GM18505 (cell line): ENCODE measurements at regions not wholly inside any gene's neighbourhood (a gene's known extent, or its start where the extent isn't known, plus 50 kb on each side); places are given as distances from the start of the nearest gene placed in this dataset.

Source experiments
- ATAC-seq: cut with Tn5 transposase; IDR thresholded peaks from one replicate; pipeline ENCODE4 v1.9.1; 2021; ENCODE audit not compliant: unreplicated experiment
- POLR2A ChIP-seq: IDR thresholded peaks from 4 replicates; pipeline ENCODE4 v1.6.1; 2011; ENCODE audit warnings: borderline replicate concordance; ENCODE audit not compliant: insufficient read depth, insufficient read length; ENCODE audit errors: extremely low read depth

DNA sequence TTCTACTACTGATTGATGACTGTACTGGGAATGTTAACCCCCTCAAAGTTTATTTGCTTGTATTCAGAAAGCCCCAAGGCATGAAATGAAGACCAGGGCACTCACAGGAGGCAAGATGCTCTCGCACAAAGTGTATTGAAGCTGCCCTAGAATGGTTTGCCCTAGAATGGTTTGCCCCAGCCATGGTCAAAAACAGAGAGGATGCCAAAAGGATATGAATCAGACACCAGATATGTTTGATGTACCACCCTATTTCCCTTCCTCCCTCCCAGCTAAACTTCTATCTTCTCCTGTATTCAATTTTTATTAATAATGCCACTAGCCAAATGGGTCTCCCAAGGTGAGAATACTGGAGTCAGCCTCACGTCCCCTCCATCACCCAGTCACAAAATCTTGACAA lies 101.3 kb downstream of the TMCO5A start:
- TF ChIP-seq POLR2A: no peak
- ATAC-seq: no peak

GRCh38 chr15:38036790-38037338 lies 102.4 kb downstream of the TMCO5A start:
- TF ChIP-seq POLR2A: no peak
- no peak for ATAC-seq

DNA sequence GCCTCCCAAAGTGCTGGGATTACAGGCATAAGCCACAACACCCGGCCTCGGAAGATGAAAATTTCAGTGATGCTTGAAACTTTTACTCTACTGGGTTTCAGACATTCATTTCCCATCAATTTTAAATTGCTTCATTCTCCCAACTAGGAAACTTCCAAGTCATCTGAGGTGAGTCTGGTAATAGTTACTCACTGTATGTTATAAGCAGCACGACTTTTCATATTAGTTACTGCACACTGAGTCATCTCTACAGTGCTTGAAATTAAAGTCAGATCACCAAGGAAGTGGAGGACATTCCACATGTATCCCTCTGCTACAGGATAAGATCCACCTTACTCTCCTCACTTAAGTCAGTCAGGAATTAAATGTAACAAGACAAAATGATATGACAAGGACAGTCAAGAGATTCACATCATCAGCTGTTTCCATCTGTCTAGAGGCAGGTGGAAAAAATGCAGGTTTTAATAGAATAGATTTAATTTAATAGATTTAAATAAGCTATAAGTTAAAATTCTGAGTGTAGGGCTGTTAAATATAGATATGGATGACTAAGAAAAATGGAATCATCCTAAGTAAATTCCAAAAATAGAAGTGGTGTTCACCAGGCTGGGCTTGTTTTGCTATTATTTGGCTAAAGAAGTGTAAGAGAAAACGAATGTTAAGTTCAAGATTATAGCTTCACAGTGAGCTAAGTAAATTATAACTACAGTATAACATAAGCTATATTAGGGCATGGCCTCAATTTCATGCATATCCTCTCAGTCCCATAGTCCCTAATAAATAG lies 104.4 kb downstream of the TMCO5A start:
- no peak for ATAC-seq
- TF ChIP-seq POLR2A: no peak

GRCh38 chr15:38040615-38041014 lies 106.2 kb downstream of the TMCO5A start:
- no peak for TF ChIP-seq POLR2A
- ATAC-seq: no peak

GRCh38 chr15:38041576-38041975 lies 107.1 kb downstream of the TMCO5A start:
- TF ChIP-seq POLR2A: no peak

DNA sequence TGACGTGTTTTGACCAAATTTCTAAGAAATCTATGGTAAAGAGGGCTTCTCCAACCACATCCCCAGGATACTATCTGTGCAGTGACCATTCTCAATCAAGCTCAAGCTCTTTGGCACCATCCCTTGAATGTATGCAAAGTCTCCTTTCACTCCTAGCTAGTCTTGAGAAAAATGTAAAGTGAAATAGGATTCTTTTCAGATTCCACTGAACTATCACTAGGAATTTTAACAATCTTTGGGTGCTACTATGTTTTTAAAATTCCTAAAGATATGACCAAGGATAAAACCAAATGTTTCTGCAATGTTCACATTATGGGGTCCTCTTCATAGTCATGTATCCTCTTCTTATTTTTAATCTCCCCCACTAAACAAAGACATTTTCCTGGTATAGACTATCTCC lies 107.8 kb downstream of the TMCO5A start:
- ATAC-seq: no peak
- no peak for TF ChIP-seq POLR2A

More at GRCh38 chr15:38041576-38041975, 107.1 kb downstream of the TMCO5A start:
- ATAC-seq: no peak

- no peak for TF ChIP-seq POLR2A
- no peak for ATAC-seq
Measured at GRCh38 chr15:38042707-38043445, 108.4 kb downstream of the TMCO5A start.

DNA sequence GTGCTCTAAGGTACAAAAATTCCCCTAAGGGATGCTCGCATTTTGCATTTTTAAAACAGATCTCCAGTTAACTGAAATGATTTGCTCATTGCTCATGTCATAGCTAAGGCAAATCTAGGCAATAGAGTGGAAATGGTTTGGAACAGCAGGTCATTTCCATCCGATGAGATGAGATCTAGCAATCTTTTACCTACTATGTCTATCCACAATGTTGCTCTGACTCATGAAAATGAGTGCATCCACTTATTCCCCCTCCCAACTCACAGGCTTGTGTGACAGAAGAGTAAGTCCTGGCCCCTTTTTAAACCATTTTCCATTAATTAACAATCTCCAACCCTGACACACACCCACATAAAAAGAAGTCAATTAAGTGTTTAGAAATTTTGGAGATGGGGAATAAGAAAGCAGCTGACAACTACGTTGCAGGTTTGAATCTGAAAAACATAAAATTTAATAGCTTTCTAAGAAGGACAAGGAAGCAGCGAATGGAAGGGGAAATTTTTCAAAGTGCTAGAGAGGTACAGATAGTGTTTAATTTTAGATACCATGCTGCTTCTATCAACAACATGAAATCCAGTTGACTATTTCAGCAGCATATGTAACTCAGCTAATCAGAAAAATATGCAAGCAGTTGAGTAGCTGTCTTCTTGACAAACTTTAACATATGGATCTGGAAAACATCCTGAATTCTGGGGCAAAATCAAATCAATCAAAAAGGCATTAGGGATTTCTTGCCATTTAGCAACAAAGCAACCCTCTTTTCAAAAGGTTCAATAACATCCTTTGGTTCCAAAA lies 112.0 kb downstream of the TMCO5A start:
- no peak for ATAC-seq
- TF ChIP-seq POLR2A: no peak

DNA sequence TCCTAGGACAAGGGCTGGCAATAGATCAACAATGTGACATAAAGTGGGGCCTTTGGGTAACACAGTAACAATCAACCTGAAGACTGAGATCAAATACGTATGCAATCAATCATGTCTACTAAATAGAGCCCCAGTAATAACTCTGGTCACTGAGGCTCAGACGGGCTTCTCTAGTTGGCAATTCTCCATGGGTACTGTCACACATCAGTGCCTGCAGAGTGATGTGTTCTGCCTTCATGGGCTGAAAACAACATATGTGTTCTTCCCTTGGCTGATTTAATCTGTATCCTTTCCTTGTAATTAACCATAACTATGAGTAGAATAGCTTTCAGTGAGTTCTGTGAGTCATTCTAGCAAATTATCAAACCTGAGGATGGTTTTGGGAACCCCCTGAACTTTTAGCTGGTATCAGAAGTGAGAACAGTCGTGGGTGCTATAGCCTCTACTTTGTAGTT lies 113.6 kb downstream of the TMCO5A start:
- TF ChIP-seq POLR2A: no peak
- ATAC-seq: peak; percentile 64

- no peak for TF ChIP-seq POLR2A
- no peak for ATAC-seq
Measured at GRCh38 chr15:38049891-38050290, 115.5 kb downstream of the TMCO5A start.

DNA sequence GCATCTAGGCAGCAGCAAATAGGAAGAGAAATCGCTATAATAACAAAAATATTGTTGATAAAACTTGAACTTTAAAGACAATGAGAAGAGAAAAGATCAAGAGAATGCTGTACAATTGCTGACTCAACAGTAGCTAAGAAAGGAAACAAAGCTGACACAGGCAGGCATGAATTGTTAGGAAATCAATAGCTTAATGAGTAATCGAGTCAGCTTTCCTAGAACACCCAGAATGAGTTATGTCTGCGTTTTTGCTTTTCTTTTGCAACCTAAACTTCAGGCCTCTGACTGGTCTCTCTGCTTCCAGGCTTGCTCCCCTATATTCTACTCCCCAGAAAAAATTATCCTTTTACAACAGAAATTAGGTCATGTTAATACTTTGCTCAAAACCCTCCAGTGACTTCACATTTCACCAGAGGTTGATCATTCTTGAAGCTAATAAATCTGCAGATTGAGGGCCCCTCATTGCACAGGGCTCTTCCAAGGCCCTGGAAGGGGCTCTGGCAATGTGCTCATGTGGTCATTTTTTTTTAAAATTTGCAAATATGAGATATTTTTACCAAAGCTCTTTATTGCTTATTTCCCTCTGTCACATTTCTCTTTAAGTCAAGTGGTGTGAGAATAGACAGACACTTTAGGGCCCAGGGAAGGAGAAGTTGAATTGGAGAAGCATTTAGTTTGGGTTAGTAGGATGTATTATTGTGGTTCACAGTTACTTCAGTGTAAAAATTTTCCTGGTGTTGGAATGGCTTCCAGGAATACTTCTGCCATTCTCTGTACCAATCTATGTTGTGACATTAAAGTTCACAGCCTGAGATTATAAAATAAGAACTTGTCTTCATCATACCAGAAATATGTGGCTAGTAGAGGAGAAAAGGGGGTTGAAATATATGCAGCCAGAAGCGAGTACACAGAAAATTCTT lies 116.3 kb downstream of the TMCO5A start:
- no peak for TF ChIP-seq POLR2A
- no peak for ATAC-seq

DNA sequence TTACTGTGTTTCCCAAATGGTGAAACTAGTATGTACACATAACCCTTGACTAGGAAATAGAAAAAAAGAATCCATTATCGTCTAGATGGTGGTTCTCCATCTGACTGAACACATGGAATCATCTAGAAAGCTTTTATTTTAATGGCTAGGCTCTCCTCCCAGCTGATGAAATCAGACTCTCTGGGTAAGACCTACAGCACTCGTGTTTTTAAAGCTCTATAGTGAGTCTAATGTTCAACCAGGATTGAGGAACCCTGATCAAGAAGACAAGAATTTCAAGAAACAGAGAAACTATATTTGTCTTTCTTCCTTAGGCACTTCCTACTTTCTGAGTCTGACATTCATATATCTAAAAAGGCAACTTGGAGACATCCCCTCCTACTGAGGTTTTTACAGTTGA lies 118.8 kb downstream of the TMCO5A start:
- no peak for TF ChIP-seq POLR2A
- no peak for ATAC-seq

- TF ChIP-seq POLR2A: no peak
Measured at GRCh38 chr15:38053776-38054175, 119.3 kb downstream of the TMCO5A start.

DNA sequence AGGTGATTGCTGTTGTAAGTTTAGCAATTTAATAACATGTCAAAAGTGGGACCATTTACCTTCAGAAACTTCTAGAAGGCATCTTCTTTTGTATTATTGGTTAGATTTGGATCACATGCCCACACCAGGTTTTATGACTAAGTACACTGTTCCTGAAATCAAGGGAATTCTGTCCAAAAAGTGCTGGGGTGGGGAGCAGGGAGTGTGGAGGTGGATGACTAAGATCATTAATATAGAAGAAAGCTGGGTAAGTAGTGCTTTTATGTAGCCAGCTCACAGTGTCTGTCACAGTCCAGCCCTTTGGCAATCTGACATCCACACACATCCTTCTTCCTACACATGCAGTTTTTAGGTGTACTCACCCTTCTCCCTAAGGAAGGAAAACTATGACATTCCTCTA lies 120.0 kb downstream of the TMCO5A start:
- TF ChIP-seq POLR2A: no peak
- no peak for ATAC-seq

More at GRCh38 chr15:38053776-38054175, 119.3 kb downstream of the TMCO5A start:
- no peak for ATAC-seq
